MCF 10A (cell line): ENCODE measurements at regions not wholly inside any gene's neighbourhood (a gene's known extent, or its start where the extent isn't known, plus 50 kb on each side); places are given as distances from the start of the nearest gene placed in this dataset.

Source experiments
- BruUV-seq: library from RNA; stranded (reverse); fragments of 400-500 nt; replicated peaks from 2 replicates; lab custom pipeline; 2021; lab: Mats Ljungman, UMichigan
- CTCF ChIA-PET: fragments of 300-600 bp; sonication (Branson Sonifier 250); formaldehyde crosslinking; extraction: SDS; loops from one replicate; lab custom pipeline; 2021; ENCODE audit warnings: antibody characterized with exemption, inconsistent platforms; lab: Yijun Ruan, JAX
- POLR2A ChIA-PET: fragments of 300-600, 350-650 bp; sonication (Branson Sonifier 250); formaldehyde crosslinking; extraction: SDS; loops from one replicate; lab custom pipeline; 2020; ENCODE audit warnings: antibody characterized with exemption, inconsistent platforms; lab: Yijun Ruan, JAX
- DNase-seq: peaks from one replicate; pipeline ENCODE4 v3.0.0-alpha.2; 2018; ENCODE audit not compliant: unreplicated experiment
- H3K27ac Mint-ChIP-seq: one replicate; pipeline ENCODE4 v1.8.0; 2022; ENCODE audit warnings: mild to moderate bottlenecking, low read depth, mixed read lengths; ENCODE audit not compliant: unreplicated experiment
- H3K27me3 Mint-ChIP-seq: one replicate; pipeline ENCODE4 v1.8.0; 2022; ENCODE audit warnings: mixed read lengths; ENCODE audit not compliant: insufficient read depth, unreplicated experiment
- H3K36me3 Mint-ChIP-seq: one replicate; pipeline ENCODE4 v1.8.0; 2022; ENCODE audit warnings: mild to moderate bottlenecking, moderate library complexity, mixed read lengths; ENCODE audit not compliant: insufficient read depth, unreplicated experiment
- H3K4me1 Mint-ChIP-seq: one replicate; pipeline ENCODE4 v1.8.0; 2022; ENCODE audit warnings: mixed read lengths; ENCODE audit not compliant: insufficient read depth, unreplicated experiment
- H3K4me3 Mint-ChIP-seq: one replicate; pipeline ENCODE4 v1.8.0; 2022; ENCODE audit warnings: mild to moderate bottlenecking, moderate library complexity, mixed read lengths; ENCODE audit not compliant: unreplicated experiment
- H3K9me3 Mint-ChIP-seq: one replicate; pipeline ENCODE4 v1.8.0; 2022; ENCODE audit warnings: mixed read lengths; ENCODE audit not compliant: unreplicated experiment
- intact Hi-C: fragments of 100-400 bp; cut with micrococcal nuclease; formaldehyde crosslinking; loops from 2 replicates; pipeline ENCODE4 v1.14.1; 2022
- TF ChIP-seq, protein P1 (sequence below): fragments of 200-600 bp; IDR thresholded peaks from one replicate; pipeline ENCODE4 v1.8.0; 2022; ENCODE audit warnings: antibody characterized with exemption, mild to moderate bottlenecking; ENCODE audit not compliant: unreplicated experiment

DNA sequence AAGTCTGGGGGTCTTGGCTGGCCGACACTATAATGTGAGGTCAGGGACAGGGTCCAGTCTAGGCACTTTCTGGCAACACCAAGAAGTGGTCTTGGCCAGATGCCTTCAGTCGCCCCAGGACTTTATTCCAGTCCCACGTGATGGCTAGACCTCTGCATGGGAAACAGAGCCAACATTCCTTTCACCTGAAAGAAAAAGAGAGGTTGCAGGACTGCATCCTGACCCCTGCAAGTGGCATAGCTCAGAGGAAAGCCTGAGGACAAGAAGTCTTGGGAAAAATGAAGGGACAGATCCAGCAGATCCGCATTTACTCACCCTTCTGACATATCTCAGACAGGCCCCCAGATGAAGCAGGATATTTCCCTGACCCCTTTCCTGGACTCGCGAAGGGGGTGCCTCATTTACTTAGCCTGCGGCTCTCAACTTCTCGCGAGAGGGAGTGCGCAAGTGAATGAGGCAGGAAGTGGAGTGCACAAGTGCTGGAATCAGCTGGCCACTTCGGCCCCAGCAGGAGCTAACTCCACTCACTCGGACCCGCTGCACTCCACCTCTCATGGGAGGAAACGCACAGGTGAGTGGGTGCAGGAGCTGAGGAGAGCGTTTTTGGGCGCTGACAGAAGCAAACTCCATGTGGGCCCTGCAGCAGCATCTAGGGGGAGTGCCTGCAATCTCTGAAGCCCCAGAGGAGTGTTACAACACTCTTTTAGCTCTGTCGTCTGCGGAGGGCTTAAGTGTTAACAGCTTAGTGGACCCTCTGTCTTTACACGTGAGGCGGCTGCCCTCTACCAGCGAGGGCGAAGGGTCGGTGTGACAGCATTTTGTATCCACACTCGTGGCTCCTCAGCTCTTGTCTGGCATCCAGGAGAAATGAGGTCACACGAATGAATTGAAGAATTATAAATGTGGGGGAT is 916.2 kb upstream of the GHITM start:
- no peak overlapping the region for H3K4me3 Mint-ChIP-seq
- H3K27me3 Mint-ChIP-seq = no peaks in the 10 kb centered on the region
- no peaks in the 10 kb centered on the region for H3K4me1 Mint-ChIP-seq
- no peak overlapping the region for H3K27ac Mint-ChIP-seq
- intact Hi-C loops = no loop called here
- no peak for DNase-seq
- no peaks in the 10 kb centered on the region for H3K36me3 Mint-ChIP-seq
- H3K9me3 Mint-ChIP-seq = no peaks in the 10 kb centered on the region
- no TSS peak for BruUV-seq
- TF ChIP-seq, protein P1, sequence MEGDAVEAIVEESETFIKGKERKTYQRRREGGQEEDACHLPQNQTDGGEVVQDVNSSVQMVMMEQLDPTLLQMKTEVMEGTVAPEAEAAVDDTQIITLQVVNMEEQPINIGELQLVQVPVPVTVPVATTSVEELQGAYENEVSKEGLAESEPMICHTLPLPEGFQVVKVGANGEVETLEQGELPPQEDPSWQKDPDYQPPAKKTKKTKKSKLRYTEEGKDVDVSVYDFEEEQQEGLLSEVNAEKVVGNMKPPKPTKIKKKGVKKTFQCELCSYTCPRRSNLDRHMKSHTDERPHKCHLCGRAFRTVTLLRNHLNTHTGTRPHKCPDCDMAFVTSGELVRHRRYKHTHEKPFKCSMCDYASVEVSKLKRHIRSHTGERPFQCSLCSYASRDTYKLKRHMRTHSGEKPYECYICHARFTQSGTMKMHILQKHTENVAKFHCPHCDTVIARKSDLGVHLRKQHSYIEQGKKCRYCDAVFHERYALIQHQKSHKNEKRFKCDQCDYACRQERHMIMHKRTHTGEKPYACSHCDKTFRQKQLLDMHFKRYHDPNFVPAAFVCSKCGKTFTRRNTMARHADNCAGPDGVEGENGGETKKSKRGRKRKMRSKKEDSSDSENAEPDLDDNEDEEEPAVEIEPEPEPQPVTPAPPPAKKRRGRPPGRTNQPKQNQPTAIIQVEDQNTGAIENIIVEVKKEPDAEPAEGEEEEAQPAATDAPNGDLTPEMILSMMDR = no peak
- POLR2A ChIA-PET = no interaction called here
- CTCF ChIA-PET = no interaction called here

DNA sequence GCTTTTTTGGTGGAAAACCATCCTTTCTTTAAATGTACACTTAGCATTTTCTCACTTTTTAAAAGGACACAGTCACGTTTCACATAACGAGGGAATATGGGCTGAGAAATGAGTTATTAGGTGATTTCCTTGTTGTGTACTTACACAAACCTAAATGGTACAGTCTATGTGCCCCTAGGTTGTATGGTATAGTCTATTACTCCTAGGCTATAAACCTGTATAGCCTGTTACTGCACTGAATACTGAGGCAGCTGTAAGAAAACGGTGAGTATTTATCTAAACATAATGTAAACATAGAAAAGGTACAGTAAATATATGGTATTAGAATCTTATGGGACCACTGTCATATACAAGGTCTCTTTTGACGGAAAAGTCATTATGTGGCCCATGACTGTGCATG is 913.5 kb upstream of the GHITM start:
- Mint-ChIP-seq H3K36me3 (no peaks in the 10 kb centered on the region), H3K4me1 (no peaks in the 10 kb centered on the region), H3K9me3 (no peaks in the 10 kb centered on the region), H3K27ac (no peak overlapping the region), H3K27me3 (no peaks in the 10 kb centered on the region), H3K4me3 (no peak overlapping the region)
- ChIA-PET POLR2A (no interaction called here), CTCF (no interaction called here)
- intact Hi-C loops = no loop called here
- no TSS peak for BruUV-seq
- TF ChIP-seq, protein P1 = no peak
- DNase-seq = no peak

DNA sequence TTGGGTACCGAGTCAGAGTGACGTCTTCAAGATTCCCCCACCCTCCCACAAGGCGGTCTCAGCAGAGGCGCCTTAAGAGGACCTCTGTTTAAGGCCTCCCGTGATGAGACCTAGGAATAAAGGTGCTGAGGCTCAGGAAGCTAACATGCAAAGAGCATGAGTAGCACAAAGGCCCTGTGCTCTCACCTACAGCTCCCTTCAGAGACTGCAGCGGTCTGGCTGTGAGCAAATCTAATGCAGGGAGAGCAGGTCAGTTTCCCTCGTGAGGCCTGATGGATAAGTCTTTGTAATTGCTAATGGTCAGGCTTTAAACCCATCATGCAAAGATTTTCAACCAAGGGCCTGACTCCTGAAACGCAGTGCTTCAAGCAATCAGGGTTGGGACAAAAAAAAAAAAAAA is 909.3 kb upstream of the GHITM start:
- H3K36me3 Mint-ChIP-seq = no peaks in the 10 kb centered on the region
- no peak overlapping the region for H3K27ac Mint-ChIP-seq
- ChIA-PET CTCF (no interaction called here), POLR2A (no interaction called here)
- no peak for DNase-seq
- H3K27me3 Mint-ChIP-seq = no peaks in the 10 kb centered on the region
- H3K4me1 Mint-ChIP-seq = no peaks in the 10 kb centered on the region
- TF ChIP-seq, protein P1 = no peak
- BruUV-seq = no TSS peak
- intact Hi-C loops = no loop called here
- no peaks in the 10 kb centered on the region for H3K9me3 Mint-ChIP-seq
- no peak overlapping the region for H3K4me3 Mint-ChIP-seq

GRCh38 chr10:83233691-83234090 is 905.6 kb upstream of the GHITM start:
- ChIA-PET POLR2A (no interaction called here), CTCF (interaction anchor here (0.6 kb wide), 1 partner anchor 437 kb away, joined by 3 read pairs; no protein-coding TSS in a partner anchor)
- Mint-ChIP-seq H3K36me3 (no peaks in the 10 kb centered on the region), H3K4me3 (no peak overlapping the region), H3K27ac (no peak overlapping the region), H3K27me3 (no peaks in the 10 kb centered on the region), H3K4me1 (no peaks in the 10 kb centered on the region), H3K9me3 (no peaks in the 10 kb centered on the region)
- no peak for DNase-seq
- TF ChIP-seq, protein P1 = no peak
- BruUV-seq = no TSS peak
- intact Hi-C loops = no loop called here
